Liver (tissue), 7 donors: ENCODE measurements at regions not wholly inside any gene's neighbourhood (a gene's known extent, or its start where the extent isn't known, plus 50 kb on each side); places are given as distances from the start of the nearest gene placed in this dataset.

Source experiments
- DNase-seq: peaks from one replicate; pipeline ENCODE4 v3.0.0-alpha.2; 2017; ENCODE audit warnings: low spot score
- H3K27ac ChIP-seq, 2 donors: one replicate each; pipeline ENCODE4 v1.7.0; 2013; ENCODE audit warnings: inconsistent platforms in 2 of 2, low read length in 2 of 2, control low read depth in 1 of 2, low read depth in 1 of 2, mild to moderate bottlenecking in 1 of 2
- H3K27me3 ChIP-seq, 4 donors: one replicate each; pipeline versions ENCODE4 v1.6.1 to v1.7.0; 2013; ENCODE audit warnings: low read length in 3 of 4, inconsistent platforms in 1 of 4, mild to moderate bottlenecking in 1 of 4, moderate library complexity in 1 of 4; ENCODE audit not compliant: control insufficient read depth in 4 of 4, insufficient read depth in 4 of 4
- H3K36me3 ChIP-seq, 4 donors: one replicate each; pipeline versions ENCODE4 v1.6.1 to v1.7.0; 2013; ENCODE audit warnings: low read length in 3 of 4, mild to moderate bottlenecking in 3 of 4, low read depth in 1 of 4, moderate library complexity in 1 of 4; ENCODE audit not compliant: control insufficient read depth in 4 of 4, insufficient read depth in 3 of 4
- H3K4me1 ChIP-seq, 4 donors: one replicate each; pipeline versions ENCODE4 v1.6.1 to v1.7.0; 2013; ENCODE audit warnings: low read length in 3 of 4, mild to moderate bottlenecking in 3 of 4, moderate library complexity in 1 of 4; ENCODE audit not compliant: control insufficient read depth in 4 of 4, insufficient read depth in 4 of 4
- H3K4me3 ChIP-seq, 3 donors: one replicate each; pipeline versions ENCODE4 v1.6.1 to v1.7.0; 2013; ENCODE audit warnings: low read length in 3 of 3, control low read depth in 1 of 3, low read depth in 1 of 3, mild to moderate bottlenecking in 1 of 3
- H3K9ac ChIP-seq, 2 donors: one replicate each; pipeline ENCODE4 v1.7.0; 2013; ENCODE audit warnings: low read length in 2 of 2, mild to moderate bottlenecking in 2 of 2, moderate library complexity in 2 of 2, control low read depth in 1 of 2, low read depth in 1 of 2
- H3K9me3 ChIP-seq, 4 donors: one replicate each; pipeline versions ENCODE4 v1.6.1 to v1.7.0; 2013; ENCODE audit warnings: low read length in 3 of 4; ENCODE audit not compliant: control insufficient read depth in 4 of 4
- ATF3 ChIP-seq: IDR thresholded peaks from 2 replicates; pipeline ENCODE4 v1.6.1; 2016; ENCODE audit warnings: antibody characterized with exemption
- EGR1 ChIP-seq, 2 donors: IDR thresholded peaks; 2 replicates each; pipeline ENCODE4 v1.6.1; 2016 to 2018; ENCODE audit warnings: antibody characterized with exemption in 2 of 2, low read depth in 2 of 2
- FOXA1 ChIP-seq: IDR thresholded peaks from 2 replicates; pipeline ENCODE4 v1.6.1; 2016; ENCODE audit warnings: antibody characterized with exemption
- FOXA2 ChIP-seq: IDR thresholded peaks from 2 replicates; pipeline ENCODE4 v1.6.1; 2016; ENCODE audit warnings: antibody characterized with exemption
- GABPA ChIP-seq, 2 donors: IDR thresholded peaks in 1 of 2; conservative IDR thresholded peaks in 1 of 2; 2 replicates each; pipeline ENCODE4 v1.6.1; 2016; ENCODE audit warnings: antibody characterized with exemption in 2 of 2, mild to moderate bottlenecking in 1 of 2, moderate library complexity in 1 of 2
- HNF4A ChIP-seq, 2 donors: conservative IDR thresholded peaks; 2 replicates each; pipeline ENCODE4 v1.6.1; 2016; ENCODE audit warnings: antibody characterized with exemption in 2 of 2, mild to moderate bottlenecking in 2 of 2
- HNF4G ChIP-seq: IDR thresholded peaks from 2 replicates; pipeline ENCODE4 v1.6.1; 2016; ENCODE audit warnings: antibody characterized with exemption
- JUND ChIP-seq, 2 donors: IDR thresholded peaks; 2 replicates each; pipeline ENCODE4 v1.6.1; 2016; ENCODE audit warnings: antibody characterized with exemption in 2 of 2
- MAX ChIP-seq: IDR thresholded peaks from 2 replicates; pipeline ENCODE4 v1.6.1; 2016; ENCODE audit warnings: antibody characterized with exemption
- NR2F2 ChIP-seq: IDR thresholded peaks from 2 replicates; pipeline ENCODE4 v1.6.1; 2016; ENCODE audit warnings: antibody characterized with exemption
- RAD21 ChIP-seq, 2 donors: IDR thresholded peaks; 2 replicates each; pipeline ENCODE4 v1.6.1; 2016; ENCODE audit warnings: antibody characterized with exemption in 2 of 2, mild to moderate bottlenecking in 2 of 2
- REST ChIP-seq: IDR thresholded peaks from 2 replicates; pipeline ENCODE4 v1.6.1; 2016; ENCODE audit warnings: antibody characterized with exemption, mild to moderate bottlenecking
- RXRA ChIP-seq, 2 donors: IDR thresholded peaks; 2 replicates each; pipeline ENCODE4 v1.6.1; 2017 to 2018; ENCODE audit warnings: antibody characterized with exemption in 2 of 2, mild to moderate bottlenecking in 1 of 2
- SP1 ChIP-seq: IDR thresholded peaks from 2 replicates; pipeline ENCODE4 v1.6.1; 2018; ENCODE audit warnings: antibody characterized with exemption, mild to moderate bottlenecking
- TAF1 ChIP-seq: conservative IDR thresholded peaks from 2 replicates; pipeline ENCODE4 v1.6.1; 2016; ENCODE audit warnings: antibody characterized with exemption, mild to moderate bottlenecking
- YY1 ChIP-seq: IDR thresholded peaks from 2 replicates; pipeline ENCODE4 v1.6.1; 2016; ENCODE audit warnings: antibody characterized with exemption, mild to moderate bottlenecking
- ZBTB33 ChIP-seq: IDR thresholded peaks from 2 replicates; pipeline ENCODE4 v1.6.1; 2016; ENCODE audit warnings: antibody characterized with exemption
- WGBS: extraction: QIAGEN DNeasy Blood & Tissue Kit; methylation state at CpG from one replicate; pipeline ENCODE4 v1.1.7; 2013; 5-methylcytosine and 5-hydroxymethylcytosine counted together
- donor health status: healthy.
- donor health status: healthy.
- donor health status: healthy.
- donor health status: healthy.

GRCh38 chr11:121374286-121374985, 77.7 kb upstream of the SORL1 start:
- H3K9ac ChIP-seq = no peak overlapping the region
- DNase-seq = no peak
- no peaks in the 10 kb centered on the region for H3K4me1 ChIP-seq
- TF ChIP-seq SP1 = no peak
- TF ChIP-seq JUND (IDR thresholded peaks at IDR 0.05) = no peak
- TF ChIP-seq RXRA (IDR thresholded peaks at IDR 0.05) = no peak
- TF ChIP-seq HNF4G = no peak
- no peak for TF ChIP-seq YY1
- TF ChIP-seq HNF4A (conservative IDR thresholded peaks at IDR 0.05) = no peak
- no peak for TF ChIP-seq FOXA2
- TF ChIP-seq MAX = no peak
- TF ChIP-seq GABPA (IDR thresholded peaks at IDR 0.05 in 1 of 2, conservative IDR thresholded peaks at IDR 0.05 in 1 of 2) = no peak
- no peak for TF ChIP-seq REST
- no peak for TF ChIP-seq NR2F2
- TF ChIP-seq TAF1 = no peak
- TF ChIP-seq FOXA1 = no peak
- TF ChIP-seq ZBTB33 = no peak
- no peak for TF ChIP-seq EGR1 (IDR thresholded peaks at IDR 0.05; ENCODE audit: low read depth in 2 of 2)
- no peak for TF ChIP-seq ATF3
- no peak for TF ChIP-seq RAD21 (IDR thresholded peaks at IDR 0.05)
- H3K4me3 ChIP-seq = no peak overlapping the region
- WGBS = 89% methylated on average over 2 of the region's 2 CpGs
- no peak overlapping the region for H3K27ac ChIP-seq
- H3K27me3 ChIP-seq = no peaks in the 10 kb centered on the region
- no peaks in the 10 kb centered on the region for H3K36me3 ChIP-seq
- no peaks in the 10 kb centered on the region for H3K9me3 ChIP-seq

- peak; percentile 52 for TF ChIP-seq YY1
- no peak for TF ChIP-seq HNF4A (conservative IDR thresholded peaks at IDR 0.05)
- Histone ChIP-seq H3K9me3 (no peaks in the 10 kb centered on the region), H3K9ac (no peak overlapping the region), H3K4me1 (no peaks in the 10 kb centered on the region), H3K4me3 (no peak overlapping the region), H3K27me3 (no peaks in the 10 kb centered on the region), H3K27ac (no peak overlapping the region), H3K36me3 (no peaks in the 10 kb centered on the region)
- DNase-seq = no peak
- WGBS = 86% methylated on average over 3 of the region's 3 CpGs
These were observed 76.0 kb upstream of the SORL1 start for GRCh38 chr11:121376130-121376529.
